ENCODE measurements at regions not wholly inside any gene's neighbourhood (a gene's known extent, or its start where the extent isn't known, plus 50 kb on each side); places are given as distances from the start of the nearest gene placed in this dataset.
"Not testable (repeated sequence)": the region's sequence is repeated elsewhere in the genome, so short reads cannot be mapped to it uniquely, and the experiment has no call there.

- Mint-ChIP-seq H3K4me1 (no peaks in the 10 kb centered on the region), H3K27ac (no peak overlapping the region), H3K9me3 (no peaks in the 10 kb centered on the region), H3K4me3 (no peak overlapping the region), H3K27me3 (no peaks in the 10 kb centered on the region), H3K36me3 (ENCODE audit: low read depth) (no peaks in the 10 kb centered on the region)
- ChIA-PET POLR2A (no interaction called here), CTCF (no interaction called here)
- no peak for ATAC-seq (ENCODE audit: low read depth)
- no peak for TF ChIP-seq CTCF (IDR thresholded peaks at IDR 0.05)
- intact Hi-C loops (cut with micrococcal nuclease) = no loop called here
- DNase-seq = no peak
These were observed 1690.6 kb upstream of the LRRTM3 start for GRCh38 chr10:65235266-65235665.

- DNase-seq = no peak
- H3K27ac Mint-ChIP-seq = no peak overlapping the region
- no peaks in the 10 kb centered on the region for H3K36me3 Mint-ChIP-seq (ENCODE audit: low read depth)
- CTCF ChIA-PET = no interaction called here
- no peak for TF ChIP-seq CTCF (IDR thresholded peaks at IDR 0.05)
- H3K4me1 Mint-ChIP-seq = no peaks in the 10 kb centered on the region
- no peak for ATAC-seq (ENCODE audit: low read depth)
- POLR2A ChIA-PET = no interaction called here
- no peak overlapping the region for H3K4me3 Mint-ChIP-seq
- no peaks in the 10 kb centered on the region for H3K9me3 Mint-ChIP-seq
- no peaks in the 10 kb centered on the region for H3K27me3 Mint-ChIP-seq
- intact Hi-C loops (cut with micrococcal nuclease) = no loop called here
These were observed 1690.0 kb upstream of the LRRTM3 start for GRCh38 chr10:65235846-65236245.

GRCh38 chr10:65265451-65265954 lies 1660.3 kb upstream of the LRRTM3 start:
- DNase-seq = no peak
- no peak for ATAC-seq (ENCODE audit: low read depth)
- no peaks in the 10 kb centered on the region for H3K27me3 Mint-ChIP-seq
- H3K4me3 Mint-ChIP-seq = no peak overlapping the region
- H3K9me3 Mint-ChIP-seq = peaks cover 10% of the 10 kb centered on the region
- POLR2A ChIA-PET = no interaction called here
- CTCF ChIA-PET = no interaction called here
- no peaks in the 10 kb centered on the region for H3K36me3 Mint-ChIP-seq (ENCODE audit: low read depth)
- no peaks in the 10 kb centered on the region for H3K4me1 Mint-ChIP-seq
- intact Hi-C loops (cut with micrococcal nuclease) = no loop called here
- TF ChIP-seq CTCF (IDR thresholded peaks at IDR 0.05) = no peak
- H3K27ac Mint-ChIP-seq = no peak overlapping the region

- intact Hi-C loops (cut with micrococcal nuclease); DNase-seq; H3K27ac Mint-ChIP-seq; H3K4me1 Mint-ChIP-seq; ATAC-seq (ENCODE audit: low read depth); POLR2A ChIA-PET; CTCF ChIA-PET; H3K4me3 Mint-ChIP-seq; H3K9me3 Mint-ChIP-seq; H3K27me3 Mint-ChIP-seq; H3K36me3 Mint-ChIP-seq (ENCODE audit: low read depth): not testable (repeated sequence)
These were observed 1656.3 kb upstream of the LRRTM3 start for GRCh38 chr10:65269551-65269950.

- Mint-ChIP-seq H3K27me3 (no peaks in the 10 kb centered on the region), H3K4me3 (no peak overlapping the region), H3K36me3 (ENCODE audit: low read depth) (no peaks in the 10 kb centered on the region), H3K4me1 (no peaks in the 10 kb centered on the region), H3K9me3 (no peaks in the 10 kb centered on the region), H3K27ac (no peak overlapping the region)
- DNase-seq (no peak), ATAC-seq (ENCODE audit: low read depth) (no peak)
- CTCF ChIA-PET = no interaction called here
- intact Hi-C loops (cut with micrococcal nuclease) = no loop called here
- POLR2A ChIA-PET = no interaction called here
- no peak for TF ChIP-seq CTCF (IDR thresholded peaks at IDR 0.05)
These were observed 1654.9 kb upstream of the LRRTM3 start for GRCh38 chr10:65270969-65271368.

- Mint-ChIP-seq H3K9me3 (no peaks in the 10 kb centered on the region), H3K27me3 (no peaks in the 10 kb centered on the region), H3K4me1 (no peaks in the 10 kb centered on the region), H3K36me3 (ENCODE audit: low read depth) (no peaks in the 10 kb centered on the region), H3K27ac (no peak overlapping the region), H3K4me3 (no peak overlapping the region)
- no peak for ATAC-seq (ENCODE audit: low read depth)
- ChIA-PET POLR2A (no interaction called here), CTCF (no interaction called here)
- intact Hi-C loops (cut with micrococcal nuclease) = no loop called here
- DNase-seq = no peak
- TF ChIP-seq CTCF (IDR thresholded peaks at IDR 0.05) = no peak
These were observed 1652.7 kb upstream of the LRRTM3 start for GRCh38 chr10:65273115-65273514.
